ENCODE measurements at regions not wholly inside any gene's neighbourhood (a gene's known extent, or its start where the extent isn't known, plus 50 kb on each side); places are given as distances from the start of the nearest gene placed in this dataset.

DNA sequence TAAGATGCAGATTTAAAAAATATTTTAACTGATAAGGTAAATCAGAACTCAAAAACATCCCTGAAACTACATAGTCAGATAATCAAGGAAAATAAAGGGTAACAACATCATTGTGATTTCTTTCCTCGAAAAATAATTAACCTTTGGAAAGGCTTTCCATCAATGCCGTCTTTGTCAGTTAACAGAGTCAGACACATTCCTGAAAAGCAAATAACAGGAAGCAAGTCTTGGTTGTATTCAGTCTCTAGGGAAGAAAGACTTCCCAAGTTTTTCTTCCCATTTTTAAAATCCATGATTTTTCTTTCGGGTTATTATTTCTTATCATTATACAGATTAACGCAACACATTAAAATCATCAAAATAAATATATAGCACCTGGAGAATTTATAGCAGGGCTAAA, 256.4 kb upstream of the CDH6 start:
- TF ChIP-seq, protein P1, sequence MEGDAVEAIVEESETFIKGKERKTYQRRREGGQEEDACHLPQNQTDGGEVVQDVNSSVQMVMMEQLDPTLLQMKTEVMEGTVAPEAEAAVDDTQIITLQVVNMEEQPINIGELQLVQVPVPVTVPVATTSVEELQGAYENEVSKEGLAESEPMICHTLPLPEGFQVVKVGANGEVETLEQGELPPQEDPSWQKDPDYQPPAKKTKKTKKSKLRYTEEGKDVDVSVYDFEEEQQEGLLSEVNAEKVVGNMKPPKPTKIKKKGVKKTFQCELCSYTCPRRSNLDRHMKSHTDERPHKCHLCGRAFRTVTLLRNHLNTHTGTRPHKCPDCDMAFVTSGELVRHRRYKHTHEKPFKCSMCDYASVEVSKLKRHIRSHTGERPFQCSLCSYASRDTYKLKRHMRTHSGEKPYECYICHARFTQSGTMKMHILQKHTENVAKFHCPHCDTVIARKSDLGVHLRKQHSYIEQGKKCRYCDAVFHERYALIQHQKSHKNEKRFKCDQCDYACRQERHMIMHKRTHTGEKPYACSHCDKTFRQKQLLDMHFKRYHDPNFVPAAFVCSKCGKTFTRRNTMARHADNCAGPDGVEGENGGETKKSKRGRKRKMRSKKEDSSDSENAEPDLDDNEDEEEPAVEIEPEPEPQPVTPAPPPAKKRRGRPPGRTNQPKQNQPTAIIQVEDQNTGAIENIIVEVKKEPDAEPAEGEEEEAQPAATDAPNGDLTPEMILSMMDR (IDR thresholded peaks at IDR 0.05; ENCODE audit: low read depth, low read length, poor library complexity, severe bottlenecking) = no peak
- no peak for TF ChIP-seq EZH2phosphoT487 (IDR thresholded peaks at IDR 0.05; ENCODE audit: borderline replicate concordance, low read length)
